Stimulated activated CD4-positive, alpha-beta T cell treated with anti-CD3 and anti-CD28 coated beads, Interleukin-12 subunit alpha, Interleukin-12 subunit beta, amount 100 ng/mL, for 4 hours (primary cell): ENCODE measurements at regions not wholly inside any gene's neighbourhood (a gene's known extent, or its start where the extent isn't known, plus 50 kb on each side); places are given as distances from the start of the nearest gene placed in this dataset.

Experiments
- DNase-seq: peaks from one replicate; pipeline ENCODE4 v3.0.0-alpha.2; 2020

DNA sequence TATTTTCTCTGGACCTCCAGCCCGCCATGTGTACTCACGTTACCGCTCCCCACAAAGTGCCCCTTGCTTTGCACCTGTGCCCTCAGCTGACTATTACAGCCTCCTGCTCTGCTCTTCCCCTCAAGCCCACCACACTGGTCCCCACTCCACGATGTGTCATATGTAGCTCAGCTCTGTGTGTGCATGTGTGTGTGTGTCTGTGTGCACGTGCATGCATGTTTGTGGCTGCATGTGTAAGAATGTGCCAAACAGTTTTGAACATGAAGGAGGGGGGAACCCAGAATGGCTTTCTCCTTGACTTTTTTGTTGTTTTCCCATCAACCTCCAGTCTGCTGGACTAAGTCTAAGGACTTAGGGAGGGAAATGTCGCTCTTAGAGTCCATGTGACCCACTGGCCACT is 54.8 kb upstream of the BTRC start:
- no peak for DNase-seq

DNA sequence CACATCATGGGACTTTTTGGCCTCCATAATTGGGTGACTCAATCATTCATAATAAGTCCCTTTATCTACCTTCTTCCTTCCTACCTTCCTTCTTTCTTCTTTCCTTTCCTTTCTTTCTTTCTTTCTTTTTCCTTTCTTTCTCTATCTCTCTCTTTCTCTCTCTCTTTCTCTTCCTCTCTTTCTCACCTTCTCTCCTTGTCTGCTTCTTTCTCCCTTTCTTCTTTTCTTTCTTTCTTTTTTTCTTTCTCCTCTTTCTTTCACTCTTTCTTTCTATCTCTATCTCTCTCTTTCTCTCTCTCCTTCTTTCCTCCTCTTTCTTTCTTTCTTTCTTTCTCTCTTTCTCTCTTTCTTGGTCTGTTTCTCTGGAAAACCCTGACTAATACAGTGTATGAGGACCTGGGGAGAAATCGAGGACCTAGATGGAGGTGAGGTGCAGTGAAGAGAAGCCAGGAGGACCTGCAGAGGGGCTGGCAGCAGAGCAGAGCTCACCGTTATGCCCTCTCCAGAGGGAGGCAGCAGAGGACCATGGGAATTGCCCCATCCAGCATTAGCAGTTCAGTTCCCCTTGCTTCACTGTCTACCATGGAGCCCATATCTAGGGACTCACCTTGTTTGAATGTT is 52.7 kb upstream of the BTRC start:
- peak; percentile 25 for DNase-seq

DNA sequence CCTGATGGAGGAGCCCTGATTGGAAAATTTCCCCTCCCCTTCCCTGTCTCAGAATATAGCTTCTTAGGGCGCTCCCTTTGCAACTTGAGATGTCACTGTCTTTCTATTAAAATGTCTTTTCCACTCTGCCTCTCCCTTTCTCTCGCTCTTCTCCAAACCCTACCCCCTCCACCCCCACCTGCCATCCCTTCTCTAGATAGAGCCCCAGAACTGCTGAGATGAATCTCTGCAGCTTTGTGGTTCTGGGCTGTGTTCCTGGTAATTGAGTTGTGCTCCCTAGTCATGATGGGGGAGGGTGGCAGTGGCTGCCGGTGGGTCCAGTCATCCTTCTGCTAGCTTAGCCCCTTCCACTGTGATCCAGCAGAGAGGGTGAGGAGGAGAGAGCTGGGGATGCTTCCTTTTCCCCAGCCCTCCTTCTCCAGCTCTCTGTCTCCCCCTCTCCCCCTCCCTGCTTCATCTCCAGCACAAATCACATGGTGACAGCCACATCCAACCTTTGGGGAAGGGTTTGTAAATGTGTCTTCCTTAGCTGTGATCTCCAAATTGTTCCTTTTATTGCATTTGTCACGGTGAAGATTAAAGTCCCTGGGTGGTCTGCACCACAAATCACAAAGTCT is 50.8 kb upstream of the BTRC start:
- no peak for DNase-seq
